Stimulated activated CD4-positive, alpha-beta T cell treated with anti-CD3 and anti-CD28 coated beads, Interleukin-4, amount 100 ng/mL, for 4 hours (primary cell): ENCODE measurements at regions not wholly inside any gene's neighbourhood (a gene's known extent, or its start where the extent isn't known, plus 50 kb on each side); places are given as distances from the start of the nearest gene placed in this dataset.

ENCODE experiments used
- DNase-seq, 2 experiments: peaks; one replicate each; pipeline ENCODE4 v3.0.0-alpha.2; 2020

DNA sequence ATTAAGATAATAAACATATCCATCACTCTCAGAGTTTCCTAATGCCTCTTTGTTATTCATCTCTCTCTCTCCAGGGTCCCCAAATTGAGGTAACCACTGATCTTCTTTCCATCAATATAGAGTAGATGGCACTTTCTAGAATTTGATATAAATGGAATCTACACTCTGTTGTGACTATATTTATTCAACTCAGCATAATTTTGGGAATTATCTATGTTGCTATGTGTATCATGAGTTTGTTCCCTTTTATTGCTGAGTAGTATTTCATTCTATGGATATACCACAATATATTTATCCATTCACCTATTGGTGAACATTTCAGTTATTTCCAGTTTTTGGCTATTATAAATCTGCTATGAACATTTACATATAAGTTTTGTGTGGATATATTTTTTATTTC is 230.7 kb downstream of the HLX start:
- no peak for DNase-seq

GRCh38 chr1:221117133-221117532 is 237.9 kb downstream of the HLX start:
- no peak for DNase-seq

DNA sequence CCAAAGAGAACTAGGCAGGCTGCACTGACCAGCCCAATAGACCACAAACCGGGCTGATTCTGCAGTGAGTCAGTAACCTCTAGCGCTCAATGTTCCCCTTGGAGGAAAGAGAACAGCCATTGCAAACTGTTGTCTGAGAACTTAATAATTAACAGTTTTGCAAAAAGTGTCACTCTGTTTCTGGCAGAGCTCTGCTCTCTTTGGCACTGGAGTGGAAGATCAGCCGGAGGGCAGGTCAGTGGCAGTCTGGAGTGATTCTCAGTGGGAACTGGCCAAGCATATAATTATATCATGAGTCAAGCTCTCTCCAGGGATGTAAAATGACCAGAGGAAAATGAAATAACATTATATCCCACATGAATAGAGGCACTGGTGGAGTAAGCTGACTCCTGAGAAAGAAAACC is 238.3 kb downstream of the HLX start:
- no peak for DNase-seq

- DNase-seq = no peak
These were observed 239.1 kb downstream of the HLX start for GRCh38 chr1:221118176-221118937.

- DNase-seq = no peak
These were observed 239.7 kb downstream of the HLX start for GRCh38 chr1:221118938-221119320.

DNA sequence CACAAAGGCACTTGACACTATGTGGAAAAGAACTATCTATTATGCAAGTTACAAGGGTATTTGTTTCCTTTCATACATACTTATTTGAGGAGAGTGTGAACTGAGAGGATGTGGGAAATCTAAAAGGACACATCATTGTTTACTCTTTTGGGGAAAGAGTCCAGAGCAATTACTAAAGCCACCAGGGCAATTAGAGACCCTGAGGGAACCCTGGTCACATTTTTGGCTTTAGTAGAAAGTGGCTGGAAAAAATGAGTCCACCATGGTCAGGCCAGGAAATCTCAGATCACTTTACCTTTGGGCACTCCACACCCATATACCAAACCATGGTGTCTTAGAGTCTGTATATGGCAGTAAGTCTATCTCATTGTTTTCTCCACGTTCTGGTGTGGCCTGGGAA is 243.3 kb downstream of the HLX start:
- no peak for DNase-seq

- no peak for DNase-seq
These were observed 246.7 kb downstream of the HLX start for GRCh38 chr1:221125976-221126375.

DNA sequence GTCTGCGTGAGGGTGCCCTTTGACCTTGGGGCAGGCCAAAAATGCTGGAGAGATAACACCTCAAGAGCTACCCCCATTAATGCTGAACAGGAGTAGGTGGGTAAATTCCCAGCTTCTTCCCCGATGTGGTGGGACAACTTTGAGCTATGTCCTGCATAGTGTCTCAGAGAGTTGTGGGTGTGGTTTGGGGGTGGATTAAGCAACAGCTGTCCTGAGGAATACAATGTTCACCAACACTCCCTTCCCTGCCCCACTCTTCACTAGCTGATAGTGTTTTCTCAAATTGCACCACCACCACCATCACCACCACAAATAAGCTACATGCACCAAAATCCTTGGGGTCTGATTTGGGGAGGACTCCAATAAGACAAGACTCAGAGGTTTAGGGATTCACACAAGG is 258.4 kb downstream of the HLX start:
- DNase-seq = no peak

GRCh38 chr1:221138516-221138915 is 259.3 kb downstream of the HLX start:
- no peak for DNase-seq

- no peak for DNase-seq
These were observed 260.7 kb downstream of the HLX start for GRCh38 chr1:221139991-221140390.

DNA sequence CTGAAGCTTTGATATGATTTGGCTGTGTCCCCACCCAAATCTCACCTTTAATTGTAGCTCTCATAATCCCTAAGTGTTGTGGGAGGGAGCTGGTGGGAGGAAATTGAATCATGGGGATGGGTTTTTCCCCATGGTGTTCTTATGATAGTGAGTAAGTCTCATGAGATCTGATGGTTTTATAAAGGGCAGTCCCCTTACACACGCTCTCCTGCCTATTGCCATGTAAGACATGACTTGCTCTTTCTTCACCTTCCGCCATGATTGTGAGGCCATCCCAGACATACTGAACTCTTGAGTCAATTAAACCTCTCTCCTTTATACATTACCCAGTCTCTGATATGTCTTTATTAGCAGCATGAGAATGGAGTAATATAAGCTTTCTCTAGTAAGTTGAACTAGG is 261.9 kb downstream of the HLX start:
- no peak for DNase-seq

DNA sequence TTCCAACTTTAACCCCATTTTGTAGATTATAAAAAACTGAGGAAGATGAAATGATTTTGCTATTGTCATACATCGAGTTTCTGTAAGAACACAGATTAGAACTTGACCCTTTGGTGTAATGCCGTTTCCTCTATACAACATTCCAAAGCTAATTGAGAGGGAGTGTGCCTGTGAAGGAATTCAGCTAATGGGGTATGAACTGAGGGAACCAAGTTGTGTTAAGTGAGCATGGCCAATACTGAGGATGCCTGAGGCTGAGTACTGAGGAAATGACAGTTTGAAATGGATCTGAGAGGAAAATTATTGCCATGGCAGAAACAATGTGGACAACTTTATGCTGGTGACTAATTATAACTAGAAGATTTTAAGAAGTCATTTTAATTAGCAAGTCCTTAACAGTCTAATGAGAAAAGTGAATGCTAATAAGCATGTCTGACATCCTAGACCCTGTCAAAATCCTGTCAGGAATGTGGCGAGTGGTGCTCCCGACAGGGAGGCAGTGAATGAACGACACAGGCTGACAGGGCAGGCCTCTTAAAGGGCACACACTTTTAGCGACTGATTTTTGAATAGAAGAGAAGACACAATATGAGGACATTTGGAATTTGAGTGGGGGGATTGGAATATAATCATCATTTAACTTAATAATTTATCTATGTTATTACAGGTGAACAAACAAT is 262.5 kb downstream of the HLX start:
- DNase-seq = no peak

DNA sequence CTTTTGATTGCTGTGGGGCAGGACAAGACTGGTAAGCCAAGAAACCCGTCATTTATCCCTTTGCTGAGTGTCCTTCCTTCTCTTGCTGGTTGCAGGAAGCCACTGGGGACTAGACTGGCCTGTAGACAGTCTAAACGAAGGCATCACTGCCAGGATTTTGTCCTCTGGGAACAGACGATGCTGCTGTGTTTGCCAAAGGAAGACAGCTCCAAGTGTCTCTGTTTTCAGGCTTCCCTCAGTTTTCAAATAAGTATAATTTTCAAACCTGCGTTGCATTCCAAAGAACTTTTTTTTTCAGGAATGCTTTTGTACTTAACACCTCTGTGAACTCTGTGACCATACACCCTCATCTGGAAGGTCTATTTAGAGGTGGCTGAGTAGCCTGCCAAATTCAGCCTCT is 269.4 kb downstream of the HLX start:
- no peak for DNase-seq

- DNase-seq = no peak
These were observed 269.9 kb downstream of the HLX start for GRCh38 chr1:221149111-221149510.

DNA sequence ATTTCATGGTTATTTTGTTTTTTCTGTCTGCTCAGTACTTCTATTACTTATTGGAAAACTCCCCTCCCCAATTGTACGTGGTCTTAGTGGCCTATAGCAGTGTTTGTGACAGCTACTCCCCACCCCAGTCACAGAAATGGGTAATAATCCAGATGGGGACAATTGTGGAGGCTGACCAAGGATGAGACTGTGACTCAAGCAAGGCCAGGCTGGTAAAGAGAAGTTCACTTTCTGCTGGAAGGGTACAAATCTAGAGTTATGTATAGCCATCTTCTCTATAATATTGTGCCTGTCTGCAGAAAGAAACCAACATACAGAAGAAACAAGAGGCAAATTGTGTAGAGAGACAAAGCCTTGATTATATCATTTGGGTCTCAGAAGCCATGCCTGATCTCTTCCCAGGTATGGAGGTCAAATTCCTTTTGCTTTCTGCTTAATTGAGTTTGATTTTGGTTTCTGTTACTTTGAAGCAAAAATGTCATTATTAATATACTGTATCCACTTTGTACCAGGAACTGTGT is 270.4 kb downstream of the HLX start:
- DNase-seq = no peak

DNA sequence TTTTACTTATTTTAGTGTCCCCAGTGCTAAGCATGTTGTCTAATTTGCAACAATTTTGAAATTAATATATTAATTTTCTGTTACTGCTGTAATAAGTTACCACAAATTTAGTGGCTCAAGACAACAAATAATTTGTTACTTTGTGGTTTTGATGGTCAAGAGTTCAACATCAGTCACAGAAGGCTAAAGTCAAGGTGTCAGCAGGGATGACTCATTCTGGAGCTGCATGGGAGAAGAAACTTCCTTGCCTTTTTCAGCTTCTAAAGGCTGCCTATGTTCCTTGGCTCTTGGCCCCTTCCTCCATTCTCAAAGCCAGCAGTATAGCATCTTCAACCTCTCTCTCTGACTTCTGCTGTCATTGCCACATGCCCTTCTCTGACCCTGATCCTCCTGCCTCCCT is 271.8 kb downstream of the HLX start:
- no peak for DNase-seq

GRCh38 chr1:221154932-221155331 is 275.7 kb downstream of the HLX start:
- DNase-seq = no peak

- DNase-seq = no peak
These were observed 278.0 kb downstream of the HLX start for GRCh38 chr1:221157026-221157761.

- DNase-seq = no peak
These were observed 280.4 kb downstream of the HLX start for GRCh38 chr1:221159608-221160007.

GRCh38 chr1:221161571-221162041 is 282.4 kb downstream of the HLX start:
- no peak for DNase-seq

GRCh38 chr1:221162352-221162751 is 283.1 kb downstream of the HLX start:
- DNase-seq = no peak

DNA sequence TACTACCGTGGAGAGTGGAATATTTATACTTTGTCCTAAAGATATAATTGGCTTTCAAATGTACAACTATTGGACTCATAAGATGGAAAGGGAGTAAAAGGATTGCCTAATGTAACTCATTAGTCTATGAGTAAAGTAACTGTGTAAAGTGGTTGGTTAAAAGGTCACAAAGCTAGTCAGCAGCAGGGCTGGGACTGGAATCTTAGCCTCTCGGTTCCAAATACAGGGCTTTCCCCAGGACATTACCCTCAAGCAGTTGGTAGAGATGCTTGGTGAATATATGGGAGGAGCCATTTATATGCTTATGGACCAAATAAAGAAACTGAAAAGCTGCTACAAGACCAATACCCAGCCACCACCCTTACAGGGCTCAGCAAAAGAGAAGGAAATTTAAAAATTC is 283.7 kb downstream of the HLX start:
- DNase-seq = no peak

DNA sequence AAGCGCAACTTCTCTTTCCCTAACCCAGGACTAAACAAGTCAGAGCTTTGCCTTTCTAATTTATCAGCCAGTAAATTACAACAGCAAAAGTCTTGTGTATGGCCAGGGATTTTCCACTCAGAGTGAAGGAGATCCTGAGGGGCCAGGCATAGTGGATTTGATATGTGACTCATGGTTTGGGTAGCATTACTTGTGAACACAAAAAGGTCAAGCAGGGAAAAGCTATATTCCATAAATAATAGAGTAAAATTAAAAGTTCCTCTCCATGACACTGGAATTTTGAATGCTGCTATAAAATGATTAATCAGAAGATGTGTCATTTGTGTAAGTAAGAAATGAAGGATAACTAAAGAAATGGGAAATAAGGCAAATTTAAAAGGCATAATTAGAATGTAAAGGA is 284.8 kb downstream of the HLX start:
- DNase-seq = no peak
